Stimulated activated CD4-positive, alpha-beta T cell treated with anti-CD3 and anti-CD28 coated beads, TNF-alpha, amount 100 ng/mL, for 48 hours (primary cell): ENCODE measurements at regions not wholly inside any gene's neighbourhood (a gene's known extent, or its start where the extent isn't known, plus 50 kb on each side); places are given as distances from the start of the nearest gene placed in this dataset.

Experiments
- DNase-seq, 3 donors: peaks; one replicate each; pipeline ENCODE4 v3.0.0-alpha.2; 2020; ENCODE audit warnings: low read depth in 3 of 3

DNA sequence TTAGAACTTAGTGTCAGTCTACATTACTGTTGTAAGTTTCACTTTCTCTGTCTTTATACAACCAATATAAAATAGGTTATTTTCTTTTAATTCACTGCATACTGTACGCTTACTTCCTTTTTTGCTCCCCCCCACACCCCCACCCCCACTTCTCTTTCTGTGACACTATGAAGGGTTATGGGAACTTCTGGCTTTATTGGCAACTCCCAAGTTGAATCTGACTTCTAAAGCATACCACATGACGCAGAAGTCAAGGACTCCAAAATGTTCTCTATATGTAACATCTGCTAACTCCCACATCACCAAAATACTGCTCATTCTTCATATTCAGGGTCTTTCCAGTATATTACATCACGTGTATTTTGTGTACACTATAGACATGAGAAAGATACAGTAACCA lies 81.2 kb upstream of the ATXN7L3B start:
- DNase-seq = no peak

- no peak for DNase-seq
Measured at GRCh38 chr12:74468401-74468800, 69.2 kb upstream of the ATXN7L3B start.

DNA sequence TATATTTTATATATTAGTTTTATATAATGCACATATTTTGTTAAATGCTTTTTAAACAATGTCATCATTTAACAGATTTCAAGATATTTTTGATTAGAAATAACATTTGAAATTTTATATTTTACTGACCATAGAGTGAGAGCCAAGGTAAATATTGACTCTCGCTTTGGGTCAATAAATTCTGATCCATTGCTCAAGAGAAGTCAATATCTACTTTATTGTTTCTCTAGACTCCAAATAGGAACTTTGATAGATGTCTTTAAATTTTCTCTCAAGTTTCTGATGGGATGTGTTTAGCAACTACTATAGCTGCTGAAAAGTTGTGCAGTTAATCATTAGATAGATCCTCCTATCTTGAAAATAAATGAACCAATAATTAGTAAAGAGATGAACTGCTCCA lies 61.4 kb upstream of the ATXN7L3B start:
- no peak for DNase-seq

GRCh38 chr12:74481078-74481477 lies 56.6 kb upstream of the ATXN7L3B start:
- DNase-seq = no peak

DNA sequence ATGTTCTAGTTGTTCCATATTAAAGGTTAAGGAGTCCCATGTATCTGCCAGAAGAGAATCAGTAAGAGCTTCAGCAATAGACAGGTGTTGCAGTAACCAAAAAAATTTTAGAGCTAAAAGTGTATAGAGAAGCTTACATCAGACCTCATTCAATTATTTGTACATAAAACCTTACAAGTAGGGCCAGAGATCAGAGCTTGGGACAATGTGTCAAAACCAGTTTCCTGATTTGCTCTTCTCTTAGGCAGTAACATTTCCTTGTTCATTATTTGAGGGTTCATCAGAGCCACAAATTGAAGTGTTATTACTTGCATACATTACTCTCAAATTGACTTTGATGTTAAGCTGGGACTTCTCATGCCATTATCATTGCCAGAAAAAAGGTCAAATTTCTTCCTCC lies 55.5 kb upstream of the ATXN7L3B start:
- no peak for DNase-seq

- no peak for DNase-seq
Measured at GRCh38 chr12:74483057-74483456, 54.6 kb upstream of the ATXN7L3B start.
